ENCODE measurements at regions not wholly inside any gene's neighbourhood (a gene's known extent, or its start where the extent isn't known, plus 50 kb on each side); places are given as distances from the start of the nearest gene placed in this dataset.

DNA sequence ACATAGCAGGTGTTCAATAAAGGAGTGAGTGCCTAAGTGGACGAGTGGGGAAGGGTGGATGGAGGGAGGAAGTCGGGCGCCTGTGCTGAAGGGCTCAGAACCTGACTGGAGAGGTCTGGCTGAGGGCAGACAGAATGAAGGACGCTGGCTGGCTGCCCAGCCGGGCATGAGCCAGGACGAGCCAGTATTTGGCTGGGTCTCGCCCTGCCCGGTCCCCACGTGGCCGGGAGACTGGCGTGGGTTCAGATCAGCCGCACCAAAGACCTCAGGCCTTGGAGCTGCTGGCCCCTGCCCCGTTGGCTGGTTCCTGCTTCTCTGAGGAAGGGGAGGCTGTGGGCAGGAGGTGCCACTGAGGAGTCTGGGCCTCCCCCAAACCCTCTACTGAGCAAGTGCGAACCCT, 79.8 kb downstream of the ENGASE start:
- TF ChIP-seq, protein P1, sequence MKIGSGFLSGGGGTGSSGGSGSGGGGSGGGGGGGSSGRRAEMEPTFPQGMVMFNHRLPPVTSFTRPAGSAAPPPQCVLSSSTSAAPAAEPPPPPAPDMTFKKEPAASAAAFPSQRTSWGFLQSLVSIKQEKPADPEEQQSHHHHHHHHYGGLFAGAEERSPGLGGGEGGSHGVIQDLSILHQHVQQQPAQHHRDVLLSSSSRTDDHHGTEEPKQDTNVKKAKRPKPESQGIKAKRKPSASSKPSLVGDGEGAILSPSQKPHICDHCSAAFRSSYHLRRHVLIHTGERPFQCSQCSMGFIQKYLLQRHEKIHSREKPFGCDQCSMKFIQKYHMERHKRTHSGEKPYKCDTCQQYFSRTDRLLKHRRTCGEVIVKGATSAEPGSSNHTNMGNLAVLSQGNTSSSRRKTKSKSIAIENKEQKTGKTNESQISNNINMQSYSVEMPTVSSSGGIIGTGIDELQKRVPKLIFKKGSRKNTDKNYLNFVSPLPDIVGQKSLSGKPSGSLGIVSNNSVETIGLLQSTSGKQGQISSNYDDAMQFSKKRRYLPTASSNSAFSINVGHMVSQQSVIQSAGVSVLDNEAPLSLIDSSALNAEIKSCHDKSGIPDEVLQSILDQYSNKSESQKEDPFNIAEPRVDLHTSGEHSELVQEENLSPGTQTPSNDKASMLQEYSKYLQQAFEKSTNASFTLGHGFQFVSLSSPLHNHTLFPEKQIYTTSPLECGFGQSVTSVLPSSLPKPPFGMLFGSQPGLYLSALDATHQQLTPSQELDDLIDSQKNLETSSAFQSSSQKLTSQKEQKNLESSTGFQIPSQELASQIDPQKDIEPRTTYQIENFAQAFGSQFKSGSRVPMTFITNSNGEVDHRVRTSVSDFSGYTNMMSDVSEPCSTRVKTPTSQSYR (CRISPR knock-in tag; IDR thresholded peaks at IDR 0.05; ENCODE audit: borderline replicate concordance) = no peak
- TF ChIP-seq, protein P2, sequence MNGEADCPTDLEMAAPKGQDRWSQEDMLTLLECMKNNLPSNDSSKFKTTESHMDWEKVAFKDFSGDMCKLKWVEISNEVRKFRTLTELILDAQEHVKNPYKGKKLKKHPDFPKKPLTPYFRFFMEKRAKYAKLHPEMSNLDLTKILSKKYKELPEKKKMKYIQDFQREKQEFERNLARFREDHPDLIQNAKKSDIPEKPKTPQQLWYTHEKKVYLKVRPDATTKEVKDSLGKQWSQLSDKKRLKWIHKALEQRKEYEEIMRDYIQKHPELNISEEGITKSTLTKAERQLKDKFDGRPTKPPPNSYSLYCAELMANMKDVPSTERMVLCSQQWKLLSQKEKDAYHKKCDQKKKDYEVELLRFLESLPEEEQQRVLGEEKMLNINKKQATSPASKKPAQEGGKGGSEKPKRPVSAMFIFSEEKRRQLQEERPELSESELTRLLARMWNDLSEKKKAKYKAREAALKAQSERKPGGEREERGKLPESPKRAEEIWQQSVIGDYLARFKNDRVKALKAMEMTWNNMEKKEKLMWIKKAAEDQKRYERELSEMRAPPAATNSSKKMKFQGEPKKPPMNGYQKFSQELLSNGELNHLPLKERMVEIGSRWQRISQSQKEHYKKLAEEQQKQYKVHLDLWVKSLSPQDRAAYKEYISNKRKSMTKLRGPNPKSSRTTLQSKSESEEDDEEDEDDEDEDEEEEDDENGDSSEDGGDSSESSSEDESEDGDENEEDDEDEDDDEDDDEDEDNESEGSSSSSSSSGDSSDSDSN (CRISPR knock-in tag; IDR thresholded peaks at IDR 0.05) = no peak
- TF ChIP-seq, protein P3, sequence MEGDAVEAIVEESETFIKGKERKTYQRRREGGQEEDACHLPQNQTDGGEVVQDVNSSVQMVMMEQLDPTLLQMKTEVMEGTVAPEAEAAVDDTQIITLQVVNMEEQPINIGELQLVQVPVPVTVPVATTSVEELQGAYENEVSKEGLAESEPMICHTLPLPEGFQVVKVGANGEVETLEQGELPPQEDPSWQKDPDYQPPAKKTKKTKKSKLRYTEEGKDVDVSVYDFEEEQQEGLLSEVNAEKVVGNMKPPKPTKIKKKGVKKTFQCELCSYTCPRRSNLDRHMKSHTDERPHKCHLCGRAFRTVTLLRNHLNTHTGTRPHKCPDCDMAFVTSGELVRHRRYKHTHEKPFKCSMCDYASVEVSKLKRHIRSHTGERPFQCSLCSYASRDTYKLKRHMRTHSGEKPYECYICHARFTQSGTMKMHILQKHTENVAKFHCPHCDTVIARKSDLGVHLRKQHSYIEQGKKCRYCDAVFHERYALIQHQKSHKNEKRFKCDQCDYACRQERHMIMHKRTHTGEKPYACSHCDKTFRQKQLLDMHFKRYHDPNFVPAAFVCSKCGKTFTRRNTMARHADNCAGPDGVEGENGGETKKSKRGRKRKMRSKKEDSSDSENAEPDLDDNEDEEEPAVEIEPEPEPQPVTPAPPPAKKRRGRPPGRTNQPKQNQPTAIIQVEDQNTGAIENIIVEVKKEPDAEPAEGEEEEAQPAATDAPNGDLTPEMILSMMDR (CRISPR knock-in tag; IDR thresholded peaks at IDR 0.05) = no peak
- TF ChIP-seq, protein P4, sequence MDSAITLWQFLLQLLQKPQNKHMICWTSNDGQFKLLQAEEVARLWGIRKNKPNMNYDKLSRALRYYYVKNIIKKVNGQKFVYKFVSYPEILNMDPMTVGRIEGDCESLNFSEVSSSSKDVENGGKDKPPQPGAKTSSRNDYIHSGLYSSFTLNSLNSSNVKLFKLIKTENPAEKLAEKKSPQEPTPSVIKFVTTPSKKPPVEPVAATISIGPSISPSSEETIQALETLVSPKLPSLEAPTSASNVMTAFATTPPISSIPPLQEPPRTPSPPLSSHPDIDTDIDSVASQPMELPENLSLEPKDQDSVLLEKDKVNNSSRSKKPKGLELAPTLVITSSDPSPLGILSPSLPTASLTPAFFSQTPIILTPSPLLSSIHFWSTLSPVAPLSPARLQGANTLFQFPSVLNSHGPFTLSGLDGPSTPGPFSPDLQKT (CRISPR knock-in tag; IDR thresholded peaks at IDR 0.05; ENCODE audit: borderline replicate concordance) = no peak

All from HepG2 (cell line).